Panc1 (cell line): ENCODE measurements at regions not wholly inside any gene's neighbourhood (a gene's known extent, or its start where the extent isn't known, plus 50 kb on each side); places are given as distances from the start of the nearest gene placed in this dataset.

ENCODE experiments used
- ATAC-seq: fragments of 200-7000 bp; cut with Tn5 transposase; 2 replicates; pipeline ENCODE4 v1.9.1; 2020; ENCODE audit warnings: mild to moderate bottlenecking, moderate library complexity
- BruUV-seq: library from RNA; stranded (reverse); fragments of 400-500 nt; replicated peaks from 2 replicates; lab custom pipeline; 2021; lab: Mats Ljungman, UMichigan
- CTCF ChIA-PET: fragments of 300-600 bp; sonication (Branson Sonifier 250); formaldehyde crosslinking; loops from one replicate; lab custom pipeline; 2022; ENCODE audit warnings: antibody characterized with exemption; lab: Charles Lee
- POLR2A ChIA-PET: fragments of 300-600 bp; sonication (Branson Sonifier 250); formaldehyde crosslinking; loops from one replicate; lab custom pipeline; 2022; ENCODE audit warnings: antibody characterized with exemption; lab: Charles Lee
- DNase-seq: peaks from one replicate; pipeline ENCODE4 v3.0.0-alpha.2; 2010; ENCODE audit warnings: low read depth, low spot score
- H3K27ac ChIP-seq: 2 replicates; pipeline ENCODE4 v1.5.1; 2011; ENCODE audit warnings: mild to moderate bottlenecking, low read length, inconsistent platforms
- H3K27me3 ChIP-seq: fragments of 200-500 bp; sonication (Bioruptor generic); 2 replicates; pipeline ENCODE4 v1.6.0; 2014; ENCODE audit warnings: low read length, inconsistent platforms; ENCODE audit not compliant: control insufficient read depth, insufficient read depth
- H3K36me3 ChIP-seq: fragments of 200-500 bp; sonication (Bioruptor generic); 2 replicates; pipeline ENCODE4 v1.5.1; 2014; ENCODE audit warnings: inconsistent platforms, mild to moderate bottlenecking, low read length, moderate library complexity; ENCODE audit not compliant: control insufficient read depth, insufficient read depth
- H3K4me1 ChIP-seq: 2 replicates; pipeline ENCODE4 v1.5.1; 2011; ENCODE audit warnings: inconsistent platforms, mild to moderate bottlenecking, low read length, moderate library complexity; ENCODE audit not compliant: control insufficient read depth, insufficient read depth
- H3K4me3 ChIP-seq, 2 experiments: 2 replicates each; pipeline ENCODE4 v1.5.1; 2011 to 2012; ENCODE audit warnings: low read depth in 2 of 2, low read length in 2 of 2, mild to moderate bottlenecking in 2 of 2, inconsistent platforms in 1 of 2, moderate library complexity in 1 of 2
- H3K9me3 ChIP-seq: fragments of 200-500 bp; sonication (Bioruptor generic); 2 replicates; pipeline ENCODE4 v1.5.1; 2014; ENCODE audit warnings: low read depth, mild to moderate bottlenecking, inconsistent platforms, low read length, moderate library complexity; ENCODE audit not compliant: control insufficient read depth, insufficient read depth
- POLR2AphosphoS5 ChIP-seq: IDR thresholded peaks from 2 replicates; pipeline ENCODE4 v1.6.1; 2012; ENCODE audit warnings: mild to moderate bottlenecking, low read depth, low read length, moderate library complexity
- SIN3A ChIP-seq: IDR thresholded peaks from 2 replicates; pipeline ENCODE4 v1.6.1; 2012; ENCODE audit warnings: low read depth, mild to moderate bottlenecking, low read length, moderate library complexity, borderline replicate concordance; ENCODE audit not compliant: insufficient read depth
- TCF7L2 ChIP-seq: IDR thresholded peaks from 2 replicates; pipeline ENCODE4 v1.6.1; 2011; ENCODE audit warnings: mild to moderate bottlenecking, low read depth, low read length, inconsistent platforms
- in situ Hi-C: cut with HindIII; loops from 2 replicates; pipeline ENCODE4 v1.10.0; 2016; ENCODE audit warnings: low sequenced_read_pairs, low pct_unique_long_range_greater_than_20kb
- intact Hi-C: fragments of 100-400 bp; cut with micrococcal nuclease; formaldehyde crosslinking; loops from one replicate; pipeline ENCODE4 v1.10.0; 2022; ENCODE audit not compliant: unreplicated experiment
- TF ChIP-seq, protein P1 (sequence below): fragments of 450-650 bp; IDR thresholded peaks from 2 replicates; pipeline ENCODE4 v1.5.1; 2017; ENCODE audit warnings: mild to moderate bottlenecking
- TF ChIP-seq, protein P2 (sequence below), 2 experiments: IDR thresholded peaks; 2 replicates each; pipeline ENCODE4 v1.6.1; 2011 to 2012; ENCODE audit warnings: low read depth in 2 of 2, control low read depth in 1 of 2, low read length in 1 of 2, mild to moderate bottlenecking in 1 of 2, moderate library complexity in 1 of 2; ENCODE audit not compliant: insufficient read depth in 1 of 2

DNA sequence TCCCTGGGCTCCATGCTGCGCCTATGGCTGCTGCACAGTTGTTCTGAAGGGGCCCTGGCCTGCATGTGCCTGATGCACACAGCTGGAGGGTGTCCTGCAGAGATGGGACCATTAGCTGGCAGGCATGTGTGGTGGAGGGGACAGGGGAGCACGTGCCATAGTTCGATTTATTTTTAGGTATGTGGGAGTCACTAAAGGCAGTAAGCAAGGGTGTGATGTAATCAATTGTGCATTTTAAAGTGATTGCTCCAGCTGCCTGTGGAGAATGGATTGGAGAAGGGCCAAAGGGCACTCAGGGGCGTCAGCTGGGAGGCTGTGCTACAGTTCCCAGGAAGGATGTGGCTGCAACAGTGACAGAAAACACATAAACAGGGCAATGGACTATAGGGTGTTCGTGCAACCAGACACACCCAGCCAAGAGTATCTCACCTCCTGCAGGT, 205.1 kb downstream of the ARL4C start:
- no peaks in the 10 kb centered on the region for H3K27me3 ChIP-seq
- ChIA-PET POLR2A (no interaction called here), CTCF (no interaction called here)
- no TSS peak for BruUV-seq
- no peak overlapping the region for H3K4me3 ChIP-seq
- peaks cover 15% of the 10 kb centered on the region for H3K4me1 ChIP-seq
- no peaks in the 10 kb centered on the region for H3K36me3 ChIP-seq
- TF ChIP-seq SIN3A (no peak), TCF7L2 (no peak), POLR2AphosphoS5 (no peak)
- TF ChIP-seq, protein P1, sequence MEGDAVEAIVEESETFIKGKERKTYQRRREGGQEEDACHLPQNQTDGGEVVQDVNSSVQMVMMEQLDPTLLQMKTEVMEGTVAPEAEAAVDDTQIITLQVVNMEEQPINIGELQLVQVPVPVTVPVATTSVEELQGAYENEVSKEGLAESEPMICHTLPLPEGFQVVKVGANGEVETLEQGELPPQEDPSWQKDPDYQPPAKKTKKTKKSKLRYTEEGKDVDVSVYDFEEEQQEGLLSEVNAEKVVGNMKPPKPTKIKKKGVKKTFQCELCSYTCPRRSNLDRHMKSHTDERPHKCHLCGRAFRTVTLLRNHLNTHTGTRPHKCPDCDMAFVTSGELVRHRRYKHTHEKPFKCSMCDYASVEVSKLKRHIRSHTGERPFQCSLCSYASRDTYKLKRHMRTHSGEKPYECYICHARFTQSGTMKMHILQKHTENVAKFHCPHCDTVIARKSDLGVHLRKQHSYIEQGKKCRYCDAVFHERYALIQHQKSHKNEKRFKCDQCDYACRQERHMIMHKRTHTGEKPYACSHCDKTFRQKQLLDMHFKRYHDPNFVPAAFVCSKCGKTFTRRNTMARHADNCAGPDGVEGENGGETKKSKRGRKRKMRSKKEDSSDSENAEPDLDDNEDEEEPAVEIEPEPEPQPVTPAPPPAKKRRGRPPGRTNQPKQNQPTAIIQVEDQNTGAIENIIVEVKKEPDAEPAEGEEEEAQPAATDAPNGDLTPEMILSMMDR: no peak
- TF ChIP-seq, protein P2, sequence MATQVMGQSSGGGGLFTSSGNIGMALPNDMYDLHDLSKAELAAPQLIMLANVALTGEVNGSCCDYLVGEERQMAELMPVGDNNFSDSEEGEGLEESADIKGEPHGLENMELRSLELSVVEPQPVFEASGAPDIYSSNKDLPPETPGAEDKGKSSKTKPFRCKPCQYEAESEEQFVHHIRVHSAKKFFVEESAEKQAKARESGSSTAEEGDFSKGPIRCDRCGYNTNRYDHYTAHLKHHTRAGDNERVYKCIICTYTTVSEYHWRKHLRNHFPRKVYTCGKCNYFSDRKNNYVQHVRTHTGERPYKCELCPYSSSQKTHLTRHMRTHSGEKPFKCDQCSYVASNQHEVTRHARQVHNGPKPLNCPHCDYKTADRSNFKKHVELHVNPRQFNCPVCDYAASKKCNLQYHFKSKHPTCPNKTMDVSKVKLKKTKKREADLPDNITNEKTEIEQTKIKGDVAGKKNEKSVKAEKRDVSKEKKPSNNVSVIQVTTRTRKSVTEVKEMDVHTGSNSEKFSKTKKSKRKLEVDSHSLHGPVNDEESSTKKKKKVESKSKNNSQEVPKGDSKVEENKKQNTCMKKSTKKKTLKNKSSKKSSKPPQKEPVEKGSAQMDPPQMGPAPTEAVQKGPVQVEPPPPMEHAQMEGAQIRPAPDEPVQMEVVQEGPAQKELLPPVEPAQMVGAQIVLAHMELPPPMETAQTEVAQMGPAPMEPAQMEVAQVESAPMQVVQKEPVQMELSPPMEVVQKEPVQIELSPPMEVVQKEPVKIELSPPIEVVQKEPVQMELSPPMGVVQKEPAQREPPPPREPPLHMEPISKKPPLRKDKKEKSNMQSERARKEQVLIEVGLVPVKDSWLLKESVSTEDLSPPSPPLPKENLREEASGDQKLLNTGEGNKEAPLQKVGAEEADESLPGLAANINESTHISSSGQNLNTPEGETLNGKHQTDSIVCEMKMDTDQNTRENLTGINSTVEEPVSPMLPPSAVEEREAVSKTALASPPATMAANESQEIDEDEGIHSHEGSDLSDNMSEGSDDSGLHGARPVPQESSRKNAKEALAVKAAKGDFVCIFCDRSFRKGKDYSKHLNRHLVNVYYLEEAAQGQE (IDR thresholded peaks at IDR 0.05; ENCODE audit: insufficient read depth in 1 of 2, low read depth in 2 of 2, low read length in 1 of 2): no peak
- peak overlapping the region; percentile 85; the same call in 1 of the 2 replicates for H3K27ac ChIP-seq
- no peaks in the 10 kb centered on the region for H3K9me3 ChIP-seq
- ATAC-seq: peak; percentile 19; the same call in 1 of the 2 replicates
- intact Hi-C loops: loop anchor here (10.0 kb wide), 1 partner anchor 73 kb away; no protein-coding TSS in a partner anchor
- no peak for DNase-seq
- in situ Hi-C loops: no loop called here

- H3K36me3 ChIP-seq: no peaks in the 10 kb centered on the region
- intact Hi-C loops (loop anchor here (10.0 kb wide), 1 partner anchor 74 kb away; no protein-coding TSS in a partner anchor), in situ Hi-C loops (no loop called here)
- no peak for TF ChIP-seq POLR2AphosphoS5
- TF ChIP-seq SIN3A: no peak
- TF ChIP-seq TCF7L2: no peak
- TF ChIP-seq, protein P2 (IDR thresholded peaks at IDR 0.05; ENCODE audit: insufficient read depth in 1 of 2, low read depth in 2 of 2, low read length in 1 of 2): no peak
- TF ChIP-seq, protein P1: no peak
- peaks cover 12% of the 10 kb centered on the region for H3K4me1 ChIP-seq
- ATAC-seq: no peak
- H3K9me3 ChIP-seq: no peaks in the 10 kb centered on the region
- no peaks in the 10 kb centered on the region for H3K27me3 ChIP-seq
- no TSS peak for BruUV-seq
- CTCF ChIA-PET: interaction anchor here (1.0 kb wide), 1 partner anchor 70 kb away, joined by 4 read pairs; no protein-coding TSS in a partner anchor
- POLR2A ChIA-PET: no interaction called here
- no peak for DNase-seq
- H3K4me3 ChIP-seq: no peak overlapping the region
- peak overlapping the region; percentile 85 for H3K27ac ChIP-seq
Measured at GRCh38 chr2:234290671-234291070, 206.2 kb downstream of the ARL4C start.
